Type B pancreatic cell (in vitro differentiated cells): ENCODE measurements at regions not wholly inside any gene's neighbourhood (a gene's known extent, or its start where the extent isn't known, plus 50 kb on each side); places are given as distances from the start of the nearest gene placed in this dataset.

Source experiments
- DNase-seq: peaks from one replicate; pipeline ENCODE4 v3.0.0; 2021; ENCODE audit warnings: mixed read lengths; ENCODE audit not compliant: unreplicated experiment; ENCODE audit errors: extremely low spot score
- H3K27ac Mint-ChIP-seq: 2 replicates; pipeline ENCODE4 v1.8.0; 2021; ENCODE audit warnings: mild to moderate bottlenecking, mixed read lengths
- H3K27me3 Mint-ChIP-seq: 2 replicates; pipeline ENCODE4 v1.8.0; 2021; ENCODE audit warnings: mixed read lengths
- H3K36me3 Mint-ChIP-seq: 2 replicates; pipeline ENCODE4 v1.8.0; 2021; ENCODE audit warnings: mixed read lengths
- H3K4me1 Mint-ChIP-seq: one replicate; pipeline ENCODE4 v1.8.0; 2021; ENCODE audit warnings: mixed read lengths; ENCODE audit not compliant: unreplicated experiment
- H3K4me3 Mint-ChIP-seq: 2 replicates; pipeline ENCODE4 v1.8.0; 2021; ENCODE audit warnings: mild to moderate bottlenecking, mixed read lengths
- H3K9me3 Mint-ChIP-seq: 2 replicates; pipeline ENCODE4 v1.8.0; 2021; ENCODE audit warnings: mixed read lengths
- CTCF ChIP-seq: fragments of 200-600 bp; sonication (generic); conservative IDR thresholded peaks from 2 replicates; pipeline ENCODE4 v1.5.0; 2021; ENCODE audit warnings: antibody characterized with exemption, mild to moderate bottlenecking

GRCh38 chr4:1558205-1558604 lies 125.9 kb downstream of the FAM53A start:
- Mint-ChIP-seq H3K36me3 (no peaks in the 10 kb centered on the region), H3K9me3 (no peaks in the 10 kb centered on the region), H3K4me3 (no peak overlapping the region), H3K27me3 (peaks cover 52% of the 10 kb centered on the region), H3K4me1 (no peaks in the 10 kb centered on the region), H3K27ac (no peak overlapping the region)
- TF ChIP-seq CTCF, result no peak
- DNase-seq, result no peak

- no peak overlapping the region for H3K4me3 Mint-ChIP-seq
- no peaks in the 10 kb centered on the region for H3K36me3 Mint-ChIP-seq
- TF ChIP-seq CTCF, result no peak
- H3K27me3 Mint-ChIP-seq, result peaks cover 49% of the 10 kb centered on the region
- no peak for DNase-seq
- H3K4me1 Mint-ChIP-seq, result no peaks in the 10 kb centered on the region
- H3K27ac Mint-ChIP-seq, result no peak overlapping the region
- no peaks in the 10 kb centered on the region for H3K9me3 Mint-ChIP-seq
Observed at GRCh38 chr4:1557221-1557597, 126.9 kb downstream of the FAM53A start.

GRCh38 chr4:1556541-1557220 lies 127.4 kb downstream of the FAM53A start:
- Mint-ChIP-seq H3K36me3 (no peaks in the 10 kb centered on the region), H3K4me1 (no peaks in the 10 kb centered on the region), H3K27ac (no peak overlapping the region), H3K9me3 (no peaks in the 10 kb centered on the region), H3K27me3 (peaks cover 44% of the 10 kb centered on the region), H3K4me3 (no peak overlapping the region)
- DNase-seq, result no peak
- no peak for TF ChIP-seq CTCF

- Mint-ChIP-seq H3K4me1 (no peaks in the 10 kb centered on the region), H3K27ac (no peak overlapping the region), H3K9me3 (no peaks in the 10 kb centered on the region), H3K36me3 (no peaks in the 10 kb centered on the region), H3K27me3 (peaks cover 33% of the 10 kb centered on the region), H3K4me3 (no peak overlapping the region)
- no peak for DNase-seq
- TF ChIP-seq CTCF, result no peak
Observed at GRCh38 chr4:1554876-1555265, 129.2 kb downstream of the FAM53A start.

- Mint-ChIP-seq H3K27ac (no peak overlapping the region), H3K4me1 (no peaks in the 10 kb centered on the region), H3K9me3 (no peaks in the 10 kb centered on the region), H3K27me3 (peaks cover 30% of the 10 kb centered on the region), H3K36me3 (no peaks in the 10 kb centered on the region), H3K4me3 (no peak overlapping the region)
- no peak for DNase-seq
- TF ChIP-seq CTCF, result no peak
Observed at GRCh38 chr4:1554246-1554875, 129.8 kb downstream of the FAM53A start.
